ENCODE measurements at regions not wholly inside any gene's neighbourhood (a gene's known extent, or its start where the extent isn't known, plus 50 kb on each side); places are given as distances from the start of the nearest gene placed in this dataset.

DNA sequence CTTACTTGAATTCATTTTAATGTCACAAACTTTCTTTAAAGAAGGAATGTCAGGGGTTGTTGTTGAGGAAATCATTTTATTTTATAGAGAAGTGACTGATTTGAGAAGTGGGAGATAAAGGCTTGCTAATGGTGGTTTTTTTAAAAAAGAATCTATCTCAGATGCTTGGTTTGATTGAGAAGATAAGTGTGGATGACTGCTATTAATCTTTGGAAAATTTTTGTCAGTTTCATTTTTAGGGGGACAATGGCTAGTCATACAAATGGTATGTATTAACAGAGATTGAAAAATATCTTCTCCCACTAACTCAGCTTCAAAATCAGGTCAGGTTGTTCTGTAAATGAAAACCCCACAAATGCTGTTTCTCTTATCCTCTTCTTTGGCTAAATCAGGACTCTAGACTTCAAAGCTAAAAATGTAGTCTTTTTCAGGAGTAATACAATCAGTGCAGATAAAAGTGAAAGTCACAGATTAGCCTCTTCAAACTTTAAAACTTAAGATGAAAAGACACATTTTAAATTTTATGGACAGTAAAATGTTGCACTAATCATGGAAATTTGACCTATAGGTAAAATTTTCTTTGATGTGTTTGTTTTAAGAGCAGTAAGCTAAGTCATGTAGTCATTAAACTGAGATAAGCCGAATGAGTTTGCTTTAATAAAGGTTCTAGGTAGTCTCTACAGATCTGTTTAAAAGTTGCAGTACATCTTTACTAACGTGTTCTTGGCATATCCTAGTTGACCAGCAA is 674.2 kb upstream of the VRK2 start:
- TF ChIP-seq, protein P1, sequence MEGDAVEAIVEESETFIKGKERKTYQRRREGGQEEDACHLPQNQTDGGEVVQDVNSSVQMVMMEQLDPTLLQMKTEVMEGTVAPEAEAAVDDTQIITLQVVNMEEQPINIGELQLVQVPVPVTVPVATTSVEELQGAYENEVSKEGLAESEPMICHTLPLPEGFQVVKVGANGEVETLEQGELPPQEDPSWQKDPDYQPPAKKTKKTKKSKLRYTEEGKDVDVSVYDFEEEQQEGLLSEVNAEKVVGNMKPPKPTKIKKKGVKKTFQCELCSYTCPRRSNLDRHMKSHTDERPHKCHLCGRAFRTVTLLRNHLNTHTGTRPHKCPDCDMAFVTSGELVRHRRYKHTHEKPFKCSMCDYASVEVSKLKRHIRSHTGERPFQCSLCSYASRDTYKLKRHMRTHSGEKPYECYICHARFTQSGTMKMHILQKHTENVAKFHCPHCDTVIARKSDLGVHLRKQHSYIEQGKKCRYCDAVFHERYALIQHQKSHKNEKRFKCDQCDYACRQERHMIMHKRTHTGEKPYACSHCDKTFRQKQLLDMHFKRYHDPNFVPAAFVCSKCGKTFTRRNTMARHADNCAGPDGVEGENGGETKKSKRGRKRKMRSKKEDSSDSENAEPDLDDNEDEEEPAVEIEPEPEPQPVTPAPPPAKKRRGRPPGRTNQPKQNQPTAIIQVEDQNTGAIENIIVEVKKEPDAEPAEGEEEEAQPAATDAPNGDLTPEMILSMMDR (IDR thresholded peaks at IDR 0.05): no peak
- TF ChIP-seq POLR2A (IDR thresholded peaks at IDR 0.05): no peak
